AG20443 (cell line): ENCODE measurements at regions not wholly inside any gene's neighbourhood (a gene's known extent, or its start where the extent isn't known, plus 50 kb on each side); places are given as distances from the start of the nearest gene placed in this dataset.

Experiments used
- DNase-seq: peaks from one replicate; pipeline ENCODE4 v3.0.0; 2012; ENCODE audit warnings: low spot score, mixed read lengths

- DNase-seq: no peak
Measured at GRCh38 chr13:78426183-78426582, 177.2 kb downstream of the POU4F1 start.

GRCh38 chr13:78420814-78421213 lies 182.5 kb downstream of the POU4F1 start:
- DNase-seq: no peak

GRCh38 chr13:78413887-78414553 lies 189.3 kb downstream of the POU4F1 start:
- DNase-seq: no peak

GRCh38 chr13:78410847-78411246 lies 192.5 kb downstream of the POU4F1 start:
- DNase-seq: no peak

- DNase-seq: no peak
Measured at GRCh38 chr13:78410164-78410563, 193.2 kb downstream of the POU4F1 start.

- DNase-seq: no peak
Measured at GRCh38 chr13:78409172-78409571, 194.2 kb downstream of the POU4F1 start.

GRCh38 chr13:78404846-78405360 lies 198.4 kb downstream of the POU4F1 start:
- no peak for DNase-seq

- no peak for DNase-seq
Measured at GRCh38 chr13:78402708-78403400, 200.5 kb downstream of the POU4F1 start.

GRCh38 chr13:78401873-78402707 lies 201.3 kb downstream of the POU4F1 start:
- no peak for DNase-seq

- DNase-seq: no peak
Measured at GRCh38 chr13:78398743-78399410, 204.5 kb downstream of the POU4F1 start.

GRCh38 chr13:78393286-78394142 lies 209.8 kb downstream of the POU4F1 start:
- no peak for DNase-seq

GRCh38 chr13:78383899-78384298 lies 219.5 kb downstream of the POU4F1 start:
- DNase-seq: no peak

- DNase-seq: no peak
Measured at GRCh38 chr13:78383071-78383484, 220.3 kb downstream of the POU4F1 start.

GRCh38 chr13:78382491-78382890 lies 220.9 kb downstream of the POU4F1 start:
- no peak for DNase-seq

GRCh38 chr13:78376822-78377221 lies 226.5 kb downstream of the POU4F1 start:
- no peak for DNase-seq

- DNase-seq: no peak
Measured at GRCh38 chr13:78376033-78376432, 227.3 kb downstream of the POU4F1 start.

GRCh38 chr13:78372581-78372980 lies 230.8 kb downstream of the POU4F1 start:
- DNase-seq: no peak

- DNase-seq: no peak
Measured at GRCh38 chr13:78370231-78370630, 233.1 kb downstream of the POU4F1 start.

GRCh38 chr13:78364711-78365110 lies 238.6 kb downstream of the POU4F1 start:
- no peak for DNase-seq

GRCh38 chr13:78341032-78341431 lies 262.3 kb downstream of the POU4F1 start:
- DNase-seq: no peak

GRCh38 chr13:78339927-78340326 lies 263.4 kb downstream of the POU4F1 start:
- no peak for DNase-seq
